ENCODE measurements at regions not wholly inside any gene's neighbourhood (a gene's known extent, or its start where the extent isn't known, plus 50 kb on each side); places are given as distances from the start of the nearest gene placed in this dataset.

- no peak for ATAC-seq
- H3K27ac ChIP-seq (ENCODE audit: low read depth, low read length) = no peak overlapping the region
- TF ChIP-seq TCF7L2 (IDR thresholded peaks at IDR 0.05; ENCODE audit: borderline replicate concordance, extremely low read depth, insufficient read depth, insufficient read length) (no peak), SIN3A (IDR thresholded peaks at IDR 0.05; ENCODE audit: low read depth) (no peak), ZNF274 (IDR thresholded peaks at IDR 0.05; ENCODE audit: low read depth, low read length) (no peak), RAD21 (IDR thresholded peaks at IDR 0.05; ENCODE audit: low read depth) (no peak), EZH2phosphoT487 (IDR thresholded peaks at IDR 0.05; ENCODE audit: borderline replicate concordance) (no peak), POLR2A (IDR thresholded peaks at IDR 0.05; ENCODE audit: borderline replicate concordance, extremely low read depth, insufficient read depth, insufficient read length) (no peak), MAX (IDR thresholded peaks at IDR 0.05) (no peak), EZH2 (IDR thresholded peaks at IDR 0.05) (no peak), REST (IDR thresholded peaks at IDR 0.05; ENCODE audit: low read depth) (no peak), ZFX (IDR thresholded peaks at IDR 0.05) (no peak)
- no peaks in the 10 kb centered on the region for H3K27me3 ChIP-seq (ENCODE audit: insufficient read depth, low read length)
- no peak overlapping the region for H2AFZ ChIP-seq (ENCODE audit: low read depth, low read length, poor library complexity, severe bottlenecking)
- intact Hi-C loops (cut with micrococcal nuclease) = no loop called here
- H3K36me3 ChIP-seq (ENCODE audit: control insufficient read depth in 1 of 2, insufficient read depth in 2 of 2, low read length in 2 of 2) = no peaks in the 10 kb centered on the region
- RAD21 ChIA-PET (ENCODE audit: low non-redundant PET in 1 of 2, low total read pairs in 2 of 2, uncharacterized antibody in 2 of 2, unreplicated experiment in 2 of 2) = no interaction called here
- H3K4me3 ChIP-seq (replicated peaks in 1 of 2; ENCODE audit: low read depth in 1 of 2, low read length in 2 of 2) = no peak overlapping the region
- H3K79me2 ChIP-seq (ENCODE audit: insufficient read depth, low read length) = no peaks in the 10 kb centered on the region
- no peaks in the 10 kb centered on the region for H3K4me1 ChIP-seq (ENCODE audit: control insufficient read depth in 1 of 2, insufficient read depth in 2 of 2, low read length in 2 of 2)
- H3K4me2 ChIP-seq (ENCODE audit: low read length) = no peak overlapping the region
- DNase-seq (ENCODE audit: low read depth, low spot score) = no peak
- no TSS peak for BruUV-seq (replicated peaks)
- no peaks in the 10 kb centered on the region for H3K9me2 ChIP-seq (ENCODE audit: insufficient read depth)
- CTCF ChIA-PET = no interaction called here
- no peaks in the 10 kb centered on the region for H3K9me3 ChIP-seq (ENCODE audit: control insufficient read depth in 1 of 2, insufficient read depth in 1 of 2, low read depth in 1 of 2, low read length in 2 of 2)
- POLR2A ChIA-PET = no interaction called here
- no peak overlapping the region for H3K9ac ChIP-seq (ENCODE audit: low read length)
- no peaks in the 10 kb centered on the region for H4K20me1 ChIP-seq (ENCODE audit: insufficient read depth)
Observed at GRCh38 chr12:61629702-61630101, 630.5 kb upstream of the USP15 start.
